H1 (cell line): ENCODE measurements at regions not wholly inside any gene's neighbourhood (a gene's known extent, or its start where the extent isn't known, plus 50 kb on each side); places are given as distances from the start of the nearest gene placed in this dataset.

Source experiments
- CTCF ChIA-PET: fragments of 300-600 bp; sonication (Branson Sonifier 250); formaldehyde crosslinking; loops from one replicate; lab custom pipeline; 2021; ENCODE audit not compliant: partially characterized antibody; lab: Charles Lee
- POLR2A ChIA-PET: fragments of 300-600 bp; sonication (Branson Sonifier 250); formaldehyde crosslinking; loops from one replicate; lab custom pipeline; 2021; ENCODE audit warnings: inconsistent platforms; ENCODE audit not compliant: partially characterized antibody; lab: Charles Lee
- DNase-seq, 2 experiments: peaks; one replicate each; pipeline versions ENCODE4 v3.0.0 to v3.0.0-alpha.2; 2010 to 2022; ENCODE audit warnings: low spot score in 2 of 2, low read depth in 1 of 2, mixed read lengths in 1 of 2
- FAIRE-seq: peaks from 2 replicates; lab custom pipeline; 2011; peaks lifted over from hg19 to GRCh38; lab: Jason Lieb, UNC
- H2AFZ ChIP-seq: 2 replicates; pipeline ENCODE4 v1.8.1; 2012; ENCODE audit warnings: low read length, inconsistent platforms
- H2AK5ac ChIP-seq: 2 replicates; pipeline ENCODE4 v1.6.1; 2013; ENCODE audit warnings: low read depth, low read length
- H2BK120ac ChIP-seq: replicated peaks from 2 replicates; pipeline ENCODE3; 2013; ENCODE audit warnings: low read depth, low read length, inconsistent platforms
- H2BK12ac ChIP-seq: 2 replicates; pipeline ENCODE4 v1.6.1; 2013; ENCODE audit warnings: low read depth, low read length
- H2BK15ac ChIP-seq: 2 replicates; pipeline ENCODE4 v1.6.1; 2013; ENCODE audit warnings: low read length
- H2BK20ac ChIP-seq: 2 replicates; pipeline ENCODE4 v1.6.1; 2013; ENCODE audit warnings: low read length
- H2BK5ac ChIP-seq: 2 replicates; pipeline ENCODE4 v1.6.1; 2013; ENCODE audit warnings: low read depth, low read length
- H3K14ac ChIP-seq: 2 replicates; pipeline ENCODE4 v1.6.1; 2013; ENCODE audit warnings: inconsistent platforms; ENCODE audit not compliant: insufficient read length
- H3K18ac ChIP-seq: 2 replicates; pipeline ENCODE4 v1.6.1; 2013; ENCODE audit warnings: low read length; ENCODE audit errors: extremely low read depth
- H3K23ac ChIP-seq: 2 replicates; pipeline ENCODE4 v1.6.1; 2013; ENCODE audit warnings: inconsistent platforms; ENCODE audit not compliant: insufficient read length
- H3K23me2 ChIP-seq: 2 replicates; pipeline ENCODE4 v1.6.1; 2013; ENCODE audit warnings: low read depth, low read length
- H3K27ac ChIP-seq: 2 replicates; pipeline ENCODE4 v1.6.1; 2011; ENCODE audit warnings: low read depth, low read length, inconsistent platforms
- H3K27me3 ChIP-seq, 4 experiments: replicated peaks in 1 of 4; 1 replicate in 1 of 4; 2 replicates in 3 of 4; pipeline versions ENCODE4 v1.6.1 to v1.8.1; 2011 to 2013; ENCODE audit warnings: low read length in 3 of 4, mild to moderate bottlenecking in 3 of 4, inconsistent platforms in 2 of 4, mixed read lengths in 2 of 4, moderate library complexity in 1 of 4; ENCODE audit not compliant: control insufficient read depth in 3 of 4, insufficient read depth in 3 of 4; ENCODE audit errors: extremely low read depth in 1 of 4
- H3K36me3 ChIP-seq, 4 experiments: 2 replicates each; pipeline versions ENCODE4 v1.6.1 to v1.8.1; 2011 to 2013; ENCODE audit warnings: mild to moderate bottlenecking in 4 of 4, low read length in 3 of 4, moderate library complexity in 2 of 4, control low read depth in 1 of 4, inconsistent platforms in 1 of 4; ENCODE audit not compliant: insufficient read depth in 4 of 4, control insufficient read depth in 2 of 4
- H3K4ac ChIP-seq: replicated peaks from 2 replicates; pipeline ENCODE3; 2013; ENCODE audit warnings: low read length, low read depth, mixed read lengths, inconsistent platforms; ENCODE audit not compliant: insufficient read length
- H3K4me1 ChIP-seq, 4 experiments: replicated peaks in 1 of 4; 1 replicate in 1 of 4; 2 replicates in 3 of 4; pipeline versions ENCODE4 v1.6.1 to v1.8.1; 2011 to 2013; ENCODE audit warnings: low read length in 3 of 4, inconsistent platforms in 2 of 4, mixed read lengths in 1 of 4; ENCODE audit not compliant: insufficient read depth in 4 of 4, control insufficient read depth in 3 of 4
- H3K4me2 ChIP-seq, 2 experiments: 2 replicates each; pipeline versions ENCODE4 v1.6.1 to v1.8.1; 2011 to 2013; ENCODE audit warnings: low read depth in 2 of 2, low read length in 2 of 2, control low read depth in 1 of 2, inconsistent platforms in 1 of 2, mild to moderate bottlenecking in 1 of 2; ENCODE audit not compliant: insufficient read depth in 1 of 2
- H3K4me3 ChIP-seq, 4 experiments: fragments of 200-600, 300-600 bp in 1 of 4; sonication (generic), shearing (Covaris generic), sonication (Bioruptor Twin) in 1 of 4; 2 replicates each; pipeline versions ENCODE4 v1.5.1 to v1.8.1; 2011 to 2016; ENCODE audit warnings: low read length in 4 of 4, low read depth in 3 of 4, control low read depth in 2 of 4, inconsistent platforms in 2 of 4, mild to moderate bottlenecking in 2 of 4, mixed read lengths in 1 of 4, moderate library complexity in 1 of 4; ENCODE audit not compliant: insufficient read depth in 2 of 4; ENCODE audit errors: extremely low read depth in 1 of 4
- H3K56ac ChIP-seq: replicated peaks from 2 replicates; pipeline ENCODE3; 2013; ENCODE audit warnings: low read depth, mild to moderate bottlenecking, mixed read lengths, low read length, inconsistent platforms; ENCODE audit not compliant: insufficient read length
- H3K79me1 ChIP-seq: 2 replicates; pipeline ENCODE4 v1.6.1; 2013; ENCODE audit warnings: low read depth, low read length, control low read depth
- H3K79me2 ChIP-seq, 2 experiments: 2 replicates each; pipeline versions ENCODE4 v1.6.1 to v1.8.1; 2012 to 2013; ENCODE audit warnings: low read length in 2 of 2, mild to moderate bottlenecking in 2 of 2, inconsistent platforms in 1 of 2; ENCODE audit not compliant: insufficient read depth in 2 of 2, control insufficient read depth in 1 of 2
- H3K9ac ChIP-seq, 4 experiments: replicated peaks in 1 of 4; 1 replicate in 1 of 4; 2 replicates in 3 of 4; pipeline versions ENCODE4 v1.6.1 to v1.8.1; 2011 to 2013; ENCODE audit warnings: low read depth in 3 of 4, low read length in 3 of 4, control low read depth in 2 of 4, mild to moderate bottlenecking in 2 of 4, moderate library complexity in 2 of 4, inconsistent platforms in 1 of 4; ENCODE audit errors: extremely low read depth in 1 of 4
- H3K9me3 ChIP-seq, 2 experiments: 2 replicates each; pipeline versions ENCODE4 v1.6.1 to v1.8.1; 2012 to 2013; ENCODE audit warnings: mild to moderate bottlenecking in 2 of 2, moderate library complexity in 2 of 2, control low read depth in 1 of 2, inconsistent platforms in 1 of 2, low read depth in 1 of 2, low read length in 1 of 2, mixed read lengths in 1 of 2; ENCODE audit not compliant: insufficient read depth in 2 of 2
- H4K20me1 ChIP-seq, 2 experiments: replicated peaks in 1 of 2; 2 replicates each; pipeline versions ENCODE3 to v1.8.1; 2011 to 2013; ENCODE audit warnings: inconsistent platforms in 2 of 2, low read length in 2 of 2, mild to moderate bottlenecking in 1 of 2; ENCODE audit not compliant: insufficient read depth in 2 of 2, control insufficient read depth in 1 of 2
- H4K5ac ChIP-seq: 2 replicates; pipeline ENCODE4 v1.6.1; 2013; ENCODE audit warnings: low read length, low read depth, mixed read lengths, inconsistent platforms; ENCODE audit not compliant: insufficient read length
- H4K8ac ChIP-seq: 2 replicates; pipeline ENCODE4 v1.8.0; 2013; ENCODE audit warnings: mild to moderate bottlenecking, moderate library complexity, low read length, inconsistent platforms; ENCODE audit not compliant: insufficient read depth; ENCODE audit errors: extremely low read depth
- H4K91ac ChIP-seq: replicated peaks from 2 replicates; pipeline ENCODE3; 2013; ENCODE audit warnings: low read length, mixed read lengths, inconsistent platforms; ENCODE audit not compliant: insufficient read length
- CBX8 ChIP-seq: fragments of 300-800, 300-1000 bp; sonication (generic); IDR thresholded peaks from 2 replicates; pipeline ENCODE4 v1.7.1; 2016; ENCODE audit warnings: low read depth, low read length, borderline replicate concordance
- CHD1 ChIP-seq: IDR thresholded peaks from 2 replicates; pipeline ENCODE4 v1.6.1; 2012; ENCODE audit warnings: low read depth, low read length, improper control_type of control experiment
- JUND ChIP-seq: IDR thresholded peaks from 2 replicates; pipeline ENCODE4 v1.6.1; 2011; ENCODE audit warnings: mild to moderate bottlenecking, improper control_type of control experiment, low read length
- KDM4A ChIP-seq: IDR thresholded peaks from one replicate; pipeline ENCODE4 v1.7.1; 2012; ENCODE audit warnings: low read depth, mild to moderate bottlenecking, moderate library complexity, low read length, inconsistent platforms; ENCODE audit not compliant: severe bottlenecking
- MAX ChIP-seq: IDR thresholded peaks from 2 replicates; pipeline ENCODE4 v1.6.1; 2012; ENCODE audit warnings: inconsistent platforms
- NRF1 ChIP-seq: IDR thresholded peaks from 2 replicates; pipeline ENCODE4 v1.6.1; 2011; ENCODE audit warnings: mild to moderate bottlenecking, low read depth, low read length, improper control_type of control experiment
- PHF8 ChIP-seq: fragments of 200-600 bp; sonication (generic); conservative IDR thresholded peaks from 2 replicates; pipeline ENCODE4 v1.7.1; 2012; ENCODE audit warnings: low read depth, mild to moderate bottlenecking, inconsistent platforms, low read length, moderate library complexity
- POLR2A ChIP-seq, 2 experiments: IDR thresholded peaks; 1 replicate in 1 of 2; 2 replicates in 1 of 2; pipeline ENCODE4 v1.6.1; 2011; ENCODE audit warnings: low read depth in 2 of 2, low read length in 2 of 2, mild to moderate bottlenecking in 2 of 2; ENCODE audit errors: control extremely low read depth in 1 of 2
- RAD21 ChIP-seq, 2 experiments: IDR thresholded peaks in 1 of 2; conservative IDR thresholded peaks in 1 of 2; 2 replicates each; pipeline ENCODE4 v1.6.1; 2011; ENCODE audit warnings: low read depth in 2 of 2, low read length in 2 of 2, improper control_type of control experiment in 1 of 2, inconsistent platforms in 1 of 2, mild to moderate bottlenecking in 1 of 2, moderate library complexity in 1 of 2
- RBBP5 ChIP-seq: IDR thresholded peaks from 2 replicates; pipeline ENCODE4 v1.7.1; 2012; ENCODE audit warnings: low read depth, mild to moderate bottlenecking, inconsistent platforms, low read length, moderate library complexity, borderline replicate concordance
- SUZ12 ChIP-seq: fragments of 200-600 bp; sonication (generic); IDR thresholded peaks from 2 replicates; pipeline ENCODE4 v1.6.1; 2012; ENCODE audit warnings: mild to moderate bottlenecking, inconsistent platforms, low read length, moderate library complexity, mixed read lengths
- TAF1 ChIP-seq: IDR thresholded peaks from 2 replicates; pipeline ENCODE4 v1.6.1; 2011; ENCODE audit warnings: mild to moderate bottlenecking, low read depth, low read length
- TCF12 ChIP-seq: IDR thresholded peaks from 2 replicates; pipeline ENCODE4 v1.6.1; 2011; ENCODE audit warnings: low read depth, mild to moderate bottlenecking, low read length
- WGBS, 2 experiments: shearing (Covaris generic) in 1 of 2; methylation state at CpG; one replicate each; pipeline versions ENCODE4 v1.1.6 to v1.1.7; 2013 to 2015; ENCODE audit warnings: low lambda C conversion rate in 2 of 2, mixed read lengths in 2 of 2, inconsistent platforms in 1 of 2, low coverage in 1 of 2, missing lambda C conversion rate in 1 of 2; ENCODE audit not compliant: insufficient replicate concordance in 2 of 2, insufficient coverage in 1 of 2, insufficient read length in 1 of 2; ENCODE audit errors: extremely low coverage in 1 of 2, missing lambda C conversion rate in 1 of 2; 5-methylcytosine and 5-hydroxymethylcytosine counted together
- TF ChIP-seq, protein P1 (sequence below): IDR thresholded peaks from 2 replicates; pipeline ENCODE4 v1.6.1; 2011; ENCODE audit warnings: low read depth, mild to moderate bottlenecking, low read length; ENCODE audit not compliant: insufficient read depth

DNA sequence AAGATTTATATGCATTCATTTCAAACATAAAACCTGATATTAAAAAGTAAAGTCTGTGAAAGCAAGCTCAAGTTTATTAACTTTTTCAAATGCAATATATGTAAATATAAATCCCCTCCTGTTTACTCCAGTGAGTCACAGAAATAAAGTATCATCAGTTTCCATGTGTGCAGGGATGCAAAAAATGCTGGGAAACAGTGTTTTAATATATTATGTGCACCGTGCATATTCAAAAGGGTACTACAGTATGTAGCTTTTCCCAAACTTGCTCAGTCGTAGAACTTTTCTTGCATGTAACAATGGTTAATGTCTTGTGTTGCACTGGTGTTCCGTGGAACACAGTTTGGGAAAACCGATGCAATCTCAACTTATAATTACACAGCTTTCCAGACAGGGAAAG, 60.7 kb downstream of the CCDC185 start:
- WGBS, 2 experiments: 93% methylated on average over 4 of the region's 4 CpGs; no CpG with 5 or more reads in 1 of the 2 experiments
- no peak overlapping the region for H3K18ac ChIP-seq
- FAIRE-seq: no peak
- TF ChIP-seq TCF12 (no peak), MAX (no peak), CHD1 (no peak), KDM4A (no peak), RAD21 (IDR thresholded peaks at IDR 0.05 in 1 of 2, conservative IDR thresholded peaks at IDR 0.05 in 1 of 2; ENCODE audit: low read depth in 2 of 2, low read length in 2 of 2) (no peak), CBX8 (no peak), PHF8 (no peak), RBBP5 (no peak), TAF1 (no peak), JUND (no peak), NRF1 (no peak), SUZ12 (no peak), POLR2A (IDR thresholded peaks at IDR 0.05; ENCODE audit: control extremely low read depth in 1 of 2, low read depth in 2 of 2, low read length in 2 of 2) (no peak)
- TF ChIP-seq, protein P1, sequence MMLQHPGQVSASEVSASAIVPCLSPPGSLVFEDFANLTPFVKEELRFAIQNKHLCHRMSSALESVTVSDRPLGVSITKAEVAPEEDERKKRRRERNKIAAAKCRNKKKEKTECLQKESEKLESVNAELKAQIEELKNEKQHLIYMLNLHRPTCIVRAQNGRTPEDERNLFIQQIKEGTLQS: no peak

More for the DNA sequence above, 60.7 kb downstream of the CCDC185 start:
- ChIA-PET POLR2A (no interaction called here), CTCF (no interaction called here)
- Histone ChIP-seq H3K79me2 (no peaks in the 10 kb centered on the region), H3K27ac (no peak overlapping the region), H2BK5ac (no peak overlapping the region), H3K9ac (no peak overlapping the region), H3K14ac (no peak overlapping the region), H4K5ac (no peak overlapping the region), H3K23me2 (no peaks in the 10 kb centered on the region), H2BK120ac (no peak overlapping the region), H3K4me2 (no peak overlapping the region), H2BK12ac (no peak overlapping the region), H4K91ac (no peak overlapping the region), H4K20me1 (no peaks in the 10 kb centered on the region), H3K4me1 (no peaks in the 10 kb centered on the region), H3K79me1 (no peaks in the 10 kb centered on the region), H3K4ac (no peak overlapping the region), H3K56ac (no peak overlapping the region), H2BK20ac (no peak overlapping the region), H3K4me3 (no peak overlapping the region), H3K9me3 (no peaks in the 10 kb centered on the region), H2AFZ (no peak overlapping the region), H3K27me3 (no peaks in the 10 kb centered on the region), H3K23ac (no peak overlapping the region), H4K8ac (no peak overlapping the region), H2BK15ac (no peak overlapping the region), H2AK5ac (no peak overlapping the region), H3K36me3 (no peaks in the 10 kb centered on the region)
- no peak for DNase-seq
